EL (cell line): ENCODE measurements at regions not wholly inside any gene's neighbourhood (a gene's known extent, or its start where the extent isn't known, plus 50 kb on each side); places are given as distances from the start of the nearest gene placed in this dataset.

Source experiments
- DNase-seq: peaks from one replicate; pipeline ENCODE4 v3.0.0-alpha.2; 2016

GRCh38 chr12:91994208-91994797 lies 151.3 kb downstream of the BTG1 start:
- DNase-seq = no peak

GRCh38 chr12:91993287-91994017 lies 152.2 kb downstream of the BTG1 start:
- no peak for DNase-seq

GRCh38 chr12:91991399-91992187 lies 154.1 kb downstream of the BTG1 start:
- DNase-seq = no peak

GRCh38 chr12:91990525-91990924 lies 155.1 kb downstream of the BTG1 start:
- peak; percentile 18 for DNase-seq

GRCh38 chr12:91989143-91989542 lies 156.5 kb downstream of the BTG1 start:
- no peak for DNase-seq

- no peak for DNase-seq
Measured at GRCh38 chr12:91988086-91988923, 157.3 kb downstream of the BTG1 start.

GRCh38 chr12:91986084-91986483 lies 159.6 kb downstream of the BTG1 start:
- peak; percentile 60 for DNase-seq

- DNase-seq = peak; percentile 47
Measured at GRCh38 chr12:91985002-91985787, 160.5 kb downstream of the BTG1 start.

GRCh38 chr12:91984556-91984955 lies 161.1 kb downstream of the BTG1 start:
- peak; percentile 57 for DNase-seq

GRCh38 chr12:91983935-91984334 lies 161.7 kb downstream of the BTG1 start:
- no peak for DNase-seq

- no peak for DNase-seq
Measured at GRCh38 chr12:91982946-91983345, 162.7 kb downstream of the BTG1 start.

GRCh38 chr12:91980389-91980821 lies 165.2 kb downstream of the BTG1 start:
- DNase-seq = no peak

GRCh38 chr12:91978143-91978542 lies 167.5 kb downstream of the BTG1 start:
- no peak for DNase-seq

- peak; percentile 13 for DNase-seq
Measured at GRCh38 chr12:91975891-91976290, 169.8 kb downstream of the BTG1 start.

GRCh38 chr12:91974541-91975085 lies 171.0 kb downstream of the BTG1 start:
- peak; percentile 37 for DNase-seq

GRCh38 chr12:91973813-91974212 lies 171.8 kb downstream of the BTG1 start:
- no peak for DNase-seq

- no peak for DNase-seq
Measured at GRCh38 chr12:91972896-91973295, 172.8 kb downstream of the BTG1 start.

- DNase-seq = no peak
Measured at GRCh38 chr12:91968777-91969171, 176.9 kb downstream of the BTG1 start.

GRCh38 chr12:91968076-91968776 lies 177.4 kb downstream of the BTG1 start:
- no peak for DNase-seq

GRCh38 chr12:91967590-91967989 lies 178.1 kb downstream of the BTG1 start:
- no peak for DNase-seq

- no peak for DNase-seq
Measured at GRCh38 chr12:91965781-91966180, 179.9 kb downstream of the BTG1 start.
